HG03378 (cell line): ENCODE measurements at regions not wholly inside any gene's neighbourhood (a gene's known extent, or its start where the extent isn't known, plus 50 kb on each side); places are given as distances from the start of the nearest gene placed in this dataset.

Experiments
- ATAC-seq: cut with Tn5 transposase; IDR thresholded peaks from one replicate; pipeline ENCODE4 v1.9.1; 2021; ENCODE audit warnings: mild to moderate bottlenecking, moderate library complexity; ENCODE audit not compliant: unreplicated experiment

DNA sequence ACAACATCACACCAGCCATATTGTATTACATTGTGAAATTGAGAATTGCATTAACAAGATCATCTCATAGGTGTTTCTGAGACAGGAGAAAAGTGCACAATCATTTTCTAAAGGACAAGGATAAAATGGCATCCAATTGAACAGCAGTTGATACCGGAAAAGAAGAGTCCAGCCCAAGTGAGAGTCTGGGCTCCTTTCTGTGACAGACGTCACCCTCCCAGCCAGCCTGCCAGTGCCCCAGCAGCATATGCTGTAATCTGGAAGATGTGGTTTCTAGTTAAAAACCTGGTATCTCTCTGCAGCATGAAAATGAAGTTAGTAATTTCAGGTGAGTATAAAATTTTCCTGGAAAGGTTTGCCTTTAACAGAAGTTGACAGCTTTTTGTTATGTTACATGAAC is 1531.7 kb upstream of the PIK3C3 start:
- ATAC-seq = no peak

DNA sequence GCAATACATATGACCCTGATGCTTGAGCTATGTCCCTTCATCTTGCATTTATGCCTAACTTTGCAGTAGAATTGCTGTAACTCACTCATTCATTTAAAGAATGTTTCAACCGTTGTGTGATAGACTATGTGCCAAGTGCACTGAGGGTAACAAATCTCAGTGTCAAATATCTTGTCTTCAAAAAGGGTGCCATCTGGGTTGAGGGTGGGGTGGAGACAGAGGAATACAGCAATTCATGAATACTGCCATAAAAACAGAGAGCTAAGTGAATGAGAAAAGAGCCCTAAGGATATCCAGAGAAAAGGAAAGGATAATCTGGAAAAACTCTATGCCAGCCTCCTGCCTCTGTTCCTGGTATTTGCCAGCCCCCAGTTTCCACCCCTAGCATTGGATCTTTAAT is 1534.4 kb upstream of the PIK3C3 start:
- ATAC-seq = no peak

DNA sequence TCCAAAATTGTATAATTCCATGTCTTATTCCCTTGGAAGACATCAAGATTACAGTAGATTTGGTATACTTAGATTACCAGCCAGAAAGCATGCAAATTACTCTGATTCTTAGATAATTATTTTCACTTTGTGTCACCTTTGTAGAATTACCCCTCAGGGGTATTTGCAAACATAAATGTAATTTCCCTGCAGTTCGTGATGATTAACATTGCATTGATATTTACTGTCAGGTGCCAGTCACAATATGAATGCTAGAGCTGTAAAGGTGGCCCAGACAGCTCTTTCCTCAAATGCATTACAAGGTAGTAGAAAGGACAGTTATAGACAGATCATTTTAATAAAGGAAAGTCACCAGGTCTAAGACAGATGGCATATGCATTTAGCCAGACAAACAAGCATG is 1537.5 kb upstream of the PIK3C3 start:
- ATAC-seq = no peak

DNA sequence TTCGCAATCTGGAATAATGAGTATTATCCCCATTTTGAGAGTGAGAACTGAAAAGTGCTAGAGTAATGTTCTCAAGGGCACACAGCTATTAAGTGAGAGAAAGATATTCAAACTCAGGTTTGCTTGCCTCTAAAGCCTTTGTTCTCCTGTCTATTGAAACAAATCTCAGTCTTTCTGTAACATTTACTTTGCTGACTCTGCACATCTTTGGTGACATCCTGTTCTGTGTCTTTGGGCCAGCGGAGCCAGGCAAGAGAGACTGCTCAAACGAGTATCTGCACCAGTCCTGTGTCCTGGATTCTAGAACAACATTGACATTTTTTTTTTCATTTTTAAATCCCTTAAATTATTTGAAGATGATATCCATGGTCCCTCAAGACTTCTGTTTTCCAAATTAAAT is 1539.2 kb upstream of the PIK3C3 start:
- no peak for ATAC-seq

DNA sequence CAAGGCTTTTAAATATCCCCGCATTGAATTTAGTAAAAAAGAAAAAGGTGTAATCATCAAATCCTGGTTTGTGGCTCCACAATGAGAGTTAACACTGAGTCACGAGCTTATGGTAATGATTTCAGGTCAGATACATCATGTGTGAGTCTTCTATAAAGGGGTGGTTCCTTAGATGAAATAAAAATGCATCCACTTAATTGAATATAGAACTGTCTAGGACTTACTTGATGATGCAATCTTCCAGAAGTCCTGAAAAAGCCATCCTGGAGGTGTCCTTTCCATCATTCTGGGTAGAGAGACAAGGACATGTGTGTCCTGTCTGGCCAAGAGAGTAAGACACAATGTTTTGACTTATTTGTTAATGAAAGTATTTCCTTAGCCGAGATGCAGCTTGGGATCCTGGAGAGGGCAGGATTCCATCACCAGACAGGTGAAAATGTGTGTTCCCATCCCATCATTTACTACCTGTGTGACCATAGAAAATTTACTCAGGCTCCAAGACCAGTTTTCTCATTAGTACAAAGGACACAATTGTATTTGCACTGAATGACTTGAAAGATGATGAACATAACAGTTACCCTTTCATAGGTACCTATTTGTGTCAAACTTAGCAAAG is 1539.8 kb upstream of the PIK3C3 start:
- no peak for ATAC-seq

DNA sequence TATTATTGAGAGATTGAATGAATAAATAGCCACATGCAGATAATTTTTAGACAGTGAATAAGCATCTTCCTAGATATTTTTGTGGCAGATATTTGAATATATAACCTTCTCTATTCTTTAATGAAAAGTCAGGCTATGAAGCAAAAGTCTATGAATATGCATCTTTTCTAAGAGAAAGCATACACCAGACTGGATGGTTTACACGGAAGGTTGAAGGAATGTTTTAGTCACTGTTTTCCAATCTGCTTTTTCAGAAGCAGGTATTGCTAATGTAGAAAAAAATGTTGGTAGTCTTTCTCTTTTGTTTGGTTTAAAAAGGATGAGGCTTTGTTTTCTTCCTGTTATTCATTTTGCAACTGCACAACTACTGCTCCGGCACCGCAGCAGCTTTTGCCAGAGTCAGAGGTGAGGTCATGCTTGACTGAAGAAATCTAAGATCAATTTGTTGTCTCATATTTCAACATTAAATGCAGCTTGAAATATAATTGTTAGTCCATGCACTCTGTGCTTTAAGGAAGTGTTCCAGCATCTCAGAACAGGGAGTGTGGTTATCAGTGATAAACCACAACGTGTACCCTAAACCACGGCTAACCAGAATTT is 1540.8 kb upstream of the PIK3C3 start:
- no peak for ATAC-seq

DNA sequence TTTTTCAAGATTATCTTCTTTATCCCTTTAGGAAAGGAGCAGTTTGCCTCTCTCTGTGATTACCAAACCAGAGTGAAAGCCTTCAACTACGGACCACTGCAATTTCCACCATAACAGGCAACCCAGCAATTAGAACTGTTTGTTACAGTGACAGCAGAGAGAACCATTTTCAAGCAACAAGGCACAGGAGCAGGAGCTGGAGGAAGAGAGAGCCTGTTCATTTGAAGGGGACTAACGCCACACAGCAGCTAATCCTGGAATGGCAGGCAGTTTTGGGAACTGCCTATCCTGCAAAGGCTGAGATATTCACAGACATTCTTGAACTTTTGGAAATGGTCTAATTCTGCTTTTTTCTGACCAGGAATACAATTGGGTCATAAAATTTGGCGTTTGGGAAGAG is 1541.9 kb upstream of the PIK3C3 start:
- no peak for ATAC-seq

DNA sequence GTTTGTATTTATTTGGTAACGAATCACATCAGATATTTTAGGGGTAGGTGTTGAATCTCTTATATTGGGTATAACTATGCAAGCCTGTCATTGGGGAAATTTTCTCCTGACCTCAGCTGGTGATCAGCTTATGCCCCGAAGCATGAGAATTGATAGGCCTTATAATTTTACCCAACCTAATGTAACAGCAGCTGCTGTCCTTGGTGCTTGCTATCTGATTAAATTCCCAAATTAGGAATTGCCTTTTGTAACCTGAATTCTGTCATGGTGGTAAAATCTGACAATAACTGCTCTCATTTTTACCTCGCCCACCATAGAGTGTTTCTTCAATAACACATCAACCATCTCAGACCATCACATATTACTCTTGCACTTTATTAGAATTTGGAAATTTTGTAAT is 1542.6 kb upstream of the PIK3C3 start:
- ATAC-seq = no peak

DNA sequence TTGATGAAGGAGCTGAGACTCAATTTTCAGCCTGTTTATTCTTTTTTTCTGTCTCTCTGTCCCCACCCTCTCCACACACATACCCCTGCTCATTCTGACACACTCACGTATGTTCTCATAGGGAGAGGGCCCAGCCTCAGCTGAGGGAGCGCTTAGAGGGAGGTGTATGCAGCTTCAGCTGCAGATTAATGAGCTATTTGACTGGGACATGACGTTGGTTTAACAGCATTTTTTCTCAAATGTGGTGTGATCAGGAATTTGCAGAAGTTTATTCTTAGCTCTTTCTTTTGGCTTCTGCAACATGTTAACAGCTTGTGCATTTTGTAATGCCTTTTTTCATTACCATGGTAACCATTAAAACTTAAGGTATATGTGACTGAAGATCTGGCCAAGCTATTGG is 1547.1 kb upstream of the PIK3C3 start:
- ATAC-seq = no peak

DNA sequence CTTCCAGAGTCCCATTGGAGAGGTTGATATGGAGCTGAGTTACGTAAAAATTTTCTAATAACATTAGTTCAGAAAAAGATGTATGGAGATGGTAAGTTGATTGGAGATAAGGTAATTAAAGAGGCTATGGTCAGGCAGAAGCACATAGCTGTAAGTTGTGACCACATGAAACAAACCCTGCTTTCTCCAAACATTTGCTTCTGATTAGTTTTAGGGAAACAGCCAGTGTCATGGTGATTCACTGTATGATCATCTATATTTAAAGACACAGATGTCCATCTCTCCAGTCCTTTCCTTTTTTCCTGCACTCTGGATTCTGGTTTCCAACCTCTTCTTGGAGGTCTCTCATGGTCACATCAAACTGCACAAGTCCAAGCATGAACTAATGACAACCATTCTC is 1550.8 kb upstream of the PIK3C3 start:
- no peak for ATAC-seq

DNA sequence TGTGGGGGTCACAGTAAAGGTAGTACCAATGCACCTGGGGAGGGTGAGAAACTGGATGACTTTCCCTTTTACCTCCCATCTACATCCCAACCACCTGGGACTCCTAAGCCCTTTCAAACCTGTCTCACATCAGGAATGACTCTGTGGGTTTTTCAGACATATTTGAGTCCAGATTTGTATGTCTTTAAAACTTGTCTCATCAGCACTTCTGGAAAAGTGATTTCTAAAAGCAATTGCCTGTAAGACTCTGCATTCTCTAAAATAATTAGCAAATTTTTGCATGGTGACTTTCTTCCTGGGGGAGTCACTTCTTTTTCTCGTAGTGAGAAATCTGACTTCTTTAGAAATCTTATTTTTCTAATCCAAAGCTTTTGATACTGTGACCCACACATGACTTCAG is 1553.0 kb upstream of the PIK3C3 start:
- ATAC-seq = no peak

DNA sequence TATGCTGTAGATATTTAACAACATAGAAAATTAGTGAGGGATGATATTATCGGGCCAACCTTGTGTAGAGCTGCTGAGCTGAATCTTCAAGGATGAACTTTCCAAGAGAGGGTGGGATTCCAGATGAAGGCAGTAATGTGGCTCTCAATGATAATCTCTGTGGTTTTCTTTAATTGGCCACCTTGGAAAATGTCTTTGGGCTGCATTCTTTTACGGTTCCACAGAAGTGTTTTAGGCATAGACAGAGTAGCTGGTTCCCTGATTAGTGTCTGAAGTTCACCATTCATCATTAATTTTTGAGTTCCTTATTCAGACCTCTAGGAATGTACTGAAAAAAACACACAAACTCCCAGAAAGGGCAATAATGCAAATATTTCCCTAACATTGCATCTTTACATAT is 1566.9 kb upstream of the PIK3C3 start:
- ATAC-seq = no peak

DNA sequence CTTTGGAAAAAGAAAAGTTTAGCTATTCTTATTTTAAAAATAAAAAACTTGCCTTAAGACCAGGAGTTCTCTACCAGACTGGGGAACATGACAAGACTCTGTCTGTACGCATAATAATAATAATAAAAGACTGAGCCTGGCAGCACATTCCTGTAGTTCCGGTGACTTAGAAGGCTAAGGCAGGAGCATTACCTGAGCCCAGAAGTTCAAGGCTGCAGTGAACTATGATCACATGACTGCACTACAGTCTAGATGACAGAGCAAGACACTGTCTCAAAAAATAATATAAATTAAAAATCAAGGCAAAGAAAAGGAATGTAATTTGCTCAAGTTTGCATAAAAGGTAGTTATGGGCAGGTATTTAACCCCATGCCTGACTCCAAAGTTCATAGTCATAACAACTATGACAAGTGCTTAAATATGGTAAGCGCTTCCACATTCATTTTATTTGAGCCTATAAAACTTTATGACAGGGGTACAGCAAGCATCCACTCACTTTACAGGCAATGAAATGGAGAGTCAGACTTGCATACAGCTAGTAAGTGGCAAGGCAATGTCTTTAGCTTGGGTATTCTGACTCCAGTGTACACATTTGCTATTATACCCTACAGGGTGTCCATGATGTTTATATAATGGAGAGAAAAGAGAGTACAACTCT is 1567.8 kb upstream of the PIK3C3 start:
- ATAC-seq = no peak

DNA sequence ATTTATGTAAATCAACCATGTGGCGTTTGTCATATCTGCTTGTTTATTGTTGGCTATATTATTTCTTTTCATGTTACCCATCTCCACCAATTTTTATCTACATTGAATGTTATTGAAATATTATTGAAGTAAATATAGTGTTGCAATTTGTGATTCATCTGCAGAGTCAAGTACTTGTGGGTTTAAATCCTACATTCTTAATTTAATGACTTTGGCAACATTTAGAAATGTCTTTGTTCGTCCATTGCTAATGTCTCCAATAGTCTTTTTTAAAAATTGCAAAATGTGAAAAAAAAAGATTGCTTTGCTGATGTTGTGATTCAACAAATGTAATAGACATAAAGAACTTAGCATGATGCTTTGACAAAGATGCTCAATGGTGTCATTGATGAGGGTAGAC is 1572.8 kb upstream of the PIK3C3 start:
- no peak for ATAC-seq

DNA sequence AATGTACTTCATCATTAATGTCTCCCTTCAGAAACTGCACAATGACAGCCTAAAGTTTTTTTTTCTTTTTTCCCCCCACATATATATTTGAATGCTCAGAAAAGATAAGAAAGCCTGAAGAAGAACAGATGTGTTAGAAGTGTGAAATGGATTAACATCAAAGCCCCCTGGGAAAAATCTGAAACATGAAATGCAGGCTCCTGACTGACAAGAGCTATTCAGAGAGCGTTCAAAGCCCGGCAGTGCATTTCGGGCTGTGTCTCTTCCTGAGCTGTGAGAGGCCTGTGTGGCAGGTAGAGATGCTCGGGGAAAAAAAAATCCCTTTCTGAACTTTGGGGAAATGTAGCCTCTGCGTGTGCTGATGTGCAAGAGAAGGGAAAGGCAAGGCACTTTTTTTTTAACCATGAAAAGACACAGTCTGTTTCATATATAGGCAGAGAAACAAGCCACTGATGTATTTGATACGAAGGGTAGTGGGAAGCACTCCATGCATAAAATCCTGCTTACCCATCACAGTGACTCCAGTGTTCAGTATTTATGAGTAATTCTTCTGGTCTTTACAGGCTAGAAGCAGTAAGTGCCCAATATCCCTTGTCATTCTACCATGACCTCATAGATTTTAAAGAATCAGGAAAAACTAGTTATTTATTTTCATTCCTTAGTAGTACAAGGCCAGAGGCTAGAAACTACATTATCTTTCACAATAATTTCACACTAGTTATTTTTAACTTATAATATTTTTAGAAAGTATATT is 1574.2 kb upstream of the PIK3C3 start:
- no peak for ATAC-seq

DNA sequence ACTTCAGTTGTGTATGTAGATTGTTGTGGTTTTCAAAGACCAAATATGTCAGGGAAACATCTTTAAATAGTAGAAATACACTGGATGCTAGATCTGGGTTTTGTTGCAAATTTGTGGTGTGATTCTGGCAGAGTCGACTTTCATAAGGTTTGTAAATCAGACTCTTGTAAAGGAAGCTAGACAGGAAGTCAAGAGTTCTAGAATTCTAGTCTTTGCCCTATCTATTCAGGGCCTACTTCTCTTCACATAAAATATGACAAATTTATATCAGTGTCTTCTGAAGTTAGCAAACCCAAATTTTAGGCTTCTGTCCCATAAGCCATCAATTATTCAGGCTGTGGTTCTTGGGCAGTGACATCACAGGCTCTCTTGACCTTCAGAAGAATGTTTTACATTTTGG is 1579.2 kb upstream of the PIK3C3 start:
- no peak for ATAC-seq

DNA sequence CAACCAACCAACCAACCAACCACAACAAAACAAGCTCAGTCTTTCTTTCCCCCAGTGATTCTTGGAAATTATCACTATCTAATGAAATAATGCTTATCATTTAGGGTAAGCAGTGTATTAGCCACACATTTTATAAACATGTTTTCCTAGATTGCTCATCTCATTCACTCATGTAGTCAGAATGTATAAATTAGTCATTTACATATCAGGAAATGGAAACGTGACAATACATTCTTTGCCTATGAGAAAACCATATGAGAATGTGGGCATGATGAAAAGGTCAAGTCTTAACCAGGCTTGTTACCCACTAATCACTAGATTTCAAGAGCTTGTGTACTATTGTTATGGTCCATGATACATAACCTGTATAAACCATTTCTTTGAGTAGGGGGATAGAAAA is 1583.4 kb upstream of the PIK3C3 start:
- no peak for ATAC-seq

DNA sequence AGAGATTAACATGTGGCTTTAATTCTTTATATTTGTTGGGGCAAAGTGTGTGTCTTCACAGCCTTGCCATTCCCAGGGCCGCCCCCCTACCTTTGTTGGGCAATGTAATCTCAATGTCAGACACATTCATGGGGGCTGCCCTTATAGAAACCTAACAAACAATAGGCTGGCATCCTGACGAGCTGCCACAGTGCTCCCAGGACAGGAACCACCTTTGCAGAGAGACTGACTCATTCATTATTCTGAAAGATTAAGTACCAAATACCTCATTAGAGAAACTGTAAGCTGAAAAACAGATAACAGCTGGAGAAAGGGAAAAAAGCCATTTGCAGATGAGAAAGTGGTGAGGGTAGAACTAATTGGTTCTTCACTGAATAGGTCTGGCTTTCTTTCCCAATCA is 1587.5 kb upstream of the PIK3C3 start:
- no peak for ATAC-seq

DNA sequence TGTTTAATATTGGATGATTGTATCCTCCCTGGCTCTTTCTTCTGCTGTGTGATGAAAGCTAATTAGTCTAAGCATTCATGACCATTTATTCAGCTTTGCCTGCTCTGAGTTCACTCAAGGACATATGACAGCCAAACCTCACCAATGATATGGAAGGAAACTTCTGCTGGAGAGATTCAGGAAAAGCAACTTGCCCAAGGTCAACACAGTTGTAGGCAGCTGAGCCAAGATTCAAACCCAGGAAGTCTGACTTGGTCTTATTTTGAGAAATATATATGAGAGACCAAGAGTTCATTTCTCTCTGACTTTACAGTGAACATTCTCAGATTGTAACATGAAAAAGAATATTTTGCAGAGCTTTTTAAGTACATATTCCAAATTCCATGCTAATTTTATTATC is 1588.5 kb upstream of the PIK3C3 start:
- ATAC-seq = no peak

DNA sequence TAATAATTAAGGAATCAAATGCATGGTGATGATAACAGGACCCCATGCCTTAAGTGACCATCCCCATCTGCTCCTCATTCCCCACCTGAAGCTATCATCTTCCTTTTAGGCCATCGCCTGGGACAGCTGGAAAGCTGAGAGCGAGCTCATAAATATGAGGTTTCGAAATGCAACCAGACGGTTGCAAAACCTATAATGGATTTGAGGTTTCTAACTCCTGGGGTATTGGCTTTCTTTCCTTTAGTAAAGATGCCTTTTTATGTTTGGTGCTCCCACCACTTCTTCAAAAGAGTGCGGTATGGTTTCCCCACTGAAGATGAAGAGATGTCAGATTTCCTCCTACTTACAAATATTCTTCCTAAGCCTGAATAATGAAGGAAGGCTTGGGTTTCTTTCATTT is 1589.5 kb upstream of the PIK3C3 start:
- no peak for ATAC-seq

DNA sequence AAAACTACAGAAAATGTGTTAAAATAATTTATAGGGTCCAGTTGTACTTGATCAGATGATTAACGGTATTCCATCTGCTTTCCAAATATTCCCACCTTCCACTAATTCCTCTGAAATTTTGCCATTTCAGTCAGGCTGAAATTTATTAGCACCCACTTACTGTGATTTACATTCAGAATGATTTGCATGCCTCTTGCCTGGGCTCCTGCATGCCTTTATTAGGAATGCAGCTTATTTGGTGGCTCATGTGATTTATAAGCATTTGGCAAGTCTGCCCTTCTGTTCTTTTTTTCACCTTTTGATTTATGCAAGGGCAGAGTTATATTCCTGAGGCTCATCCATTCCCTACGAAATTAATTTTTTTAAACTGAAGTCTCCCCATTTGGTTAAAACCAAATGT is 1594.5 kb upstream of the PIK3C3 start:
- no peak for ATAC-seq

DNA sequence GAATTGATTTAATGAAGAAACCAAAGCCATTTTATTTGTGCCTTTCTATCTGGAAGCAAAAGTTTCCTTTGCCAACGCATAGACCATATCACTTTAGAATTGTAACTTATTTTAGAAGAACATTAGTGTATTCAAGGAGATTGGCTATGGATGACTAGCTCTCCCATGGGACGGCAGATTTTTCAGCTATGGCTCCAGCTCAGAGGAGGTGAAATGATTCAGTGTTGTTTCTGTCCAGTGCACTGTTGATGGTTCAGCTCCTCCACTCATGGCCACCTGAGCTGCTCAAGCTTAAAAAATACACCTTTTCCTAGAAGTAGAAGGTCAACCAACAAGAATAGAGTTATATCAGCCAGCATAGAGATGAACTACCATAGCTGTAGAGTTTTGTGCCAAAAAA is 1597.5 kb upstream of the PIK3C3 start:
- ATAC-seq = no peak
